Astrocyte of the cerebellum (primary cell): ENCODE measurements at regions not wholly inside any gene's neighbourhood (a gene's known extent, or its start where the extent isn't known, plus 50 kb on each side); places are given as distances from the start of the nearest gene placed in this dataset.

Experiments
- DNase-seq: peaks from one replicate; pipeline ENCODE4 v3.0.0-alpha.2; 2011; ENCODE audit warnings: low read depth
- H3K4me3 ChIP-seq: 2 replicates; pipeline ENCODE4 v1.5.1; 2011; ENCODE audit warnings: mild to moderate bottlenecking, low read depth, low read length, moderate library complexity
- in situ Hi-C: cut with HindIII; loops from 2 replicates; pipeline ENCODE4 v1.10.0; 2017; ENCODE audit warnings: low sequenced_read_pairs
- TF ChIP-seq, protein P1 (sequence below): IDR thresholded peaks from 2 replicates; pipeline ENCODE4 v1.5.1; 2012; ENCODE audit warnings: low read length, low read depth, moderate library complexity, mild to moderate bottlenecking; ENCODE audit errors: missing control alignments

DNA sequence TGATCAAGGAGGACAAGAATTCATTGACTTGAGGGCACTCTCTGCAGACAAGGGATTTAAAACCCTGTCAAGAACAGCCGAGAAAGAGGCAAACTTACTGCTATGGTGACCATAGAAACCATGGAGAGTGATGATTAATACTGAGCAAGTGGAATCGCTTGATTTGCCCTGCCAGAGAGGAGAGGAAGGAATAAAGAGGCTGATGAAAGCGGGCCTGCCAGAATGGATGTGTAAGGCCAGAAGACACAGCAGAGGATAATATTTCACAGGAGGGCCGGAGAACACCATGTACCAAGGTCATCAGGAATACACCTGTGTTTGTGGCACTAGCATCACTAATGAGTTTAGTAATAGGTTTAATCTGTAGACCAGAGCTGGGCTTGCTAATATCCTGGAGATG lies 221.8 kb upstream of the DCN start:
- no peak for DNase-seq
- TF ChIP-seq, protein P1, sequence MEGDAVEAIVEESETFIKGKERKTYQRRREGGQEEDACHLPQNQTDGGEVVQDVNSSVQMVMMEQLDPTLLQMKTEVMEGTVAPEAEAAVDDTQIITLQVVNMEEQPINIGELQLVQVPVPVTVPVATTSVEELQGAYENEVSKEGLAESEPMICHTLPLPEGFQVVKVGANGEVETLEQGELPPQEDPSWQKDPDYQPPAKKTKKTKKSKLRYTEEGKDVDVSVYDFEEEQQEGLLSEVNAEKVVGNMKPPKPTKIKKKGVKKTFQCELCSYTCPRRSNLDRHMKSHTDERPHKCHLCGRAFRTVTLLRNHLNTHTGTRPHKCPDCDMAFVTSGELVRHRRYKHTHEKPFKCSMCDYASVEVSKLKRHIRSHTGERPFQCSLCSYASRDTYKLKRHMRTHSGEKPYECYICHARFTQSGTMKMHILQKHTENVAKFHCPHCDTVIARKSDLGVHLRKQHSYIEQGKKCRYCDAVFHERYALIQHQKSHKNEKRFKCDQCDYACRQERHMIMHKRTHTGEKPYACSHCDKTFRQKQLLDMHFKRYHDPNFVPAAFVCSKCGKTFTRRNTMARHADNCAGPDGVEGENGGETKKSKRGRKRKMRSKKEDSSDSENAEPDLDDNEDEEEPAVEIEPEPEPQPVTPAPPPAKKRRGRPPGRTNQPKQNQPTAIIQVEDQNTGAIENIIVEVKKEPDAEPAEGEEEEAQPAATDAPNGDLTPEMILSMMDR, result no peak
- no peak overlapping the region for H3K4me3 ChIP-seq
- in situ Hi-C loops, result no loop called here

DNA sequence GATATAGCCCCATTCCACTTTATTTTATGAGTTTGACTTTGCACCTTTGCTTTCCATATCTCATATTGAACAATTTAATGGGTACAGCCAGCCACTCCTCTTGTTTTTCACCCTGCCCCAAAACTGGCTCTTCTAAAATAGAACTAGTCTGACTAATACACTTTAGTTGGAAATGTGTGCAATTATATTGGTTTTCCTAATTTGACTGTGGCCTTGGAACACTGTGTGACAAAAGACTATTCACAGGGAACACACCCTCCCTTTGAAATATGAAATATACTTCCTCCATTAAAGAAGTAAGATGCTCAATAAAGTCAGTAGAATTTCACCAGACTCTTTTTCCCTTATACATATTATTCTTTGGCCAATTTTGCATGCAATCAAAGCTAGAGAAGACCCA lies 218.6 kb upstream of the DCN start:
- no peak overlapping the region for H3K4me3 ChIP-seq
- DNase-seq, result no peak
- in situ Hi-C loops, result no loop called here
- TF ChIP-seq, protein P1, result no peak

DNA sequence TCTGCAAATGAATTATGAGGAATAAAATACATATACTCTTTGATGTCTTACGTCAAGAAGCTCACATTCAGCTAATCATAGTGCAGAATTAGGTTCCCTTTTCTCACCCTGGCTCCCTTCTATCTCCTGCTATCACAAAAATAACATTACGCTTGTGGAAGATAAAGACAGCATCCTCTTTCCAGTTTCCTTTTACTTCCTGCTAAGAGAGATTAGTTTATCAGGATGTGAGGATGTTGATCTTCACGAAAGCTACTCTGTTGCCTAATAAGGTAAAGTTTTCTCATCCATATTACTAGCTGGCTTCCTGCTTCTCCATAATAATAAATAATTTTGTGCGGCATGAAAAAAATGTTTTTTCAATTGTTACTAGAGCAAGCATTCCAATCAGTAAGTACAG lies 217.7 kb upstream of the DCN start:
- in situ Hi-C loops, result no loop called here
- no peak for DNase-seq
- no peak overlapping the region for H3K4me3 ChIP-seq
- TF ChIP-seq, protein P1, result no peak

DNA sequence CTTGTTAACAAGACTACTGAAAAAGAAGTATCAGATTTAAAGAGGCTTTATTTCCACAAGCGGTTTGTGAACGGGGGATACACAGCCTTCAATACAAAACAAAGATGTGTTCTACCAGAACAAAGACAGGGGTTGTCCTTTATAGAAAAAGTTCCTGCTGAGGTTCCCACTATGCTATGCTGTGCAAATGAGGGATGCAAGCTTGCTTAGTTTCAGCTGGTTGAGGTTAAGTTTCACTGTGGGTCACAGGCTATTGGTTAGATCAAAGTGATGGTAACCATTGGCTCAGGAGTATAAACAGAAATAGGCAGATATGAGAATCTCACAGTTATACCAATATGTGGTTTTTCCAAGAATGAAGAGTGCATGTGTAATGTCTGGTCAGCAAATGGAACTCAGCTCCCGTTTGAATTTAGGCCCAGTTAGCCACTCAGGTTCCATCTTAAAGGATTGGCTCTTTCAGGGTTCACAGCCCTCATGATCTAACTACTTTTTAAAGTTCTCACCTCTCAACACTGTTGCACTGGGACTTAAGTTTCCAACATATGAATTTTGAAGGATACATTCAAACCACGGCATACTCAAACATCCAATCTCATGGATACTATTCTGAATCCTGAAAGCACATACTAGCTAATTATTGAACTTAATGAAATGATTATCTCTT lies 215.4 kb upstream of the DCN start:
- no peak overlapping the region for H3K4me3 ChIP-seq
- in situ Hi-C loops, result loop anchor here (5.0 to 25.0 kb wide), 2 partner anchors 34 to 414 kb away; no protein-coding TSS in a partner anchor
- TF ChIP-seq, protein P1, result no peak
- DNase-seq, result no peak

DNA sequence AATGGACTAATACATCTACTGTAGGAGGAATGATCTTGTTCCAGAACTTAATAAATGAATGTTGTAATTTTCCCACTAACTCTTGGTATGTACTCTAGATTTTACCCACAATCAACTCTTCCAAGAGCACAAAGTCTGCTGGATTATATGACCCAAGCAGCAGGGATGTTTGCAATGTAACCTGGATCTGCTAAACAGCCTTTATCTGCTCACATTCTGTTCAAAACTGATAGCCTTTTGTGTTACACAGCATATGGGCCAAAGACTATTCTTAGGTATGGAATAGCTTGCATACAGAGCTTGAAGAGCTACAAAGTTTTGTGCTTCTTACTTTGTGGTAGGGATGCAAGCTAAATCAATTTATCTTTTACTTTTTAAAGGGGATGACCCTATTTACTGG lies 213.7 kb upstream of the DCN start:
- no peak for DNase-seq

DNA sequence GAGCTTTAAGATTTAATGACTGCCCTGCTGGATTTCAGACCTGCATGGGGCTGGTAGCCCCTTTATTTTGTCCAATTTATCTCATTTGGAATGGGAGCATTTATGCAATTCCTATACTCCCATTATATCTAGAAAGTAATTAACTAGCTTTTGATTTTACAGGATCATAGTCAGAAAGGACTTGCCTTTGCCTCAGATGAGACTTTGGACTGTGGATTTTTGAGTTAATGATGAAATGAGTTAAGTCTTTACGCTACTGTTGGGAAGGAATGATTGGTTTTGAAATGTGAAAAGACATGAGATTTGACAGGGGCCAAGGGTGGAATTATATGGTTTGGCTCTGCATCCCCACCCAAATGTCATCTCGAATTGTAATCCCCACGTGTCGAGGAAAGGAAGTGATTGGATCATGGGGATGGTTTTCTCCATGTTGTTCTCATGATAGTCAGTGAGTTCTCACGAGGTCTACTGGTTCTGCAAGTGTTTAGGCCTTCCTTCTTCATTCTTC lies 213.1 kb upstream of the DCN start:
- TF ChIP-seq, protein P1, result no peak
- in situ Hi-C loops, result loop anchor here (5.0 to 25.0 kb wide), 2 partner anchors 37 to 417 kb away; no protein-coding TSS in a partner anchor

More for the DNA sequence above, 213.7 kb upstream of the DCN start:
- in situ Hi-C loops, result loop anchor here (5.0 to 25.0 kb wide), 2 partner anchors 36 to 416 kb away; no protein-coding TSS in a partner anchor
- TF ChIP-seq, protein P1, result no peak
- H3K4me3 ChIP-seq, result no peak overlapping the region

More for the DNA sequence above, 213.1 kb upstream of the DCN start:
- no peak for DNase-seq
- H3K4me3 ChIP-seq, result no peak overlapping the region
